SK-N-SH treated with all-trans-retinoic acid at 6 μM for 48 hours (cell line): ENCODE measurements at regions not wholly inside any gene's neighbourhood (a gene's known extent, or its start where the extent isn't known, plus 50 kb on each side); places are given as distances from the start of the nearest gene placed in this dataset.

Experiments
- ATAC-seq: fragments of 200-7000 bp; cut with Tn5 transposase; 3 replicates; pipeline ENCODE4 v1.9.1; 2020; ENCODE audit warnings: mild to moderate bottlenecking, moderate library complexity
- ARNTL ChIP-seq: fragments of 450-650 bp; formaldehyde crosslinking; IDR thresholded peaks from 2 replicates; pipeline ENCODE4 v1.5.0; 2020; ENCODE audit warnings: low read depth, mild to moderate bottlenecking, moderate library complexity, borderline replicate concordance
- BACH2 ChIP-seq: fragments of 250-450 bp; sonication (Bioruptor Pico); IDR thresholded peaks from 2 replicates; pipeline ENCODE4 v1.9.0; 2021; ENCODE audit warnings: mild to moderate bottlenecking, borderline replicate concordance
- CREB5 ChIP-seq: fragments of 250-450 bp; sonication (Bioruptor Pico); IDR thresholded peaks from 2 replicates; pipeline ENCODE4 v1.5.1; 2020; ENCODE audit warnings: low read depth, mild to moderate bottlenecking, moderate library complexity
- CSDC2 ChIP-seq: fragments of 250-450 bp; sonication (Bioruptor Pico); IDR thresholded peaks from 2 replicates; pipeline ENCODE4 v1.5.0; 2020; ENCODE audit warnings: mild to moderate bottlenecking, moderate library complexity
- CSRNP3 ChIP-seq: fragments of 250-450 bp; sonication (Bioruptor Pico); IDR thresholded peaks from 2 replicates; pipeline ENCODE4 v1.5.1; 2021; ENCODE audit warnings: mild to moderate bottlenecking, moderate library complexity
- ESRRG ChIP-seq: fragments of 250-450 bp; sonication (Bioruptor Pico); IDR thresholded peaks from 2 replicates; pipeline ENCODE4 v1.6.1; 2021; ENCODE audit warnings: mild to moderate bottlenecking
- GLIS3 ChIP-seq: fragments of 250-450 bp; sonication (Bioruptor Pico); IDR thresholded peaks from 2 replicates; pipeline ENCODE4 v1.5.0; 2020; ENCODE audit warnings: mild to moderate bottlenecking, moderate library complexity
- ISL1 ChIP-seq: fragments of 250-450 bp; sonication (Bioruptor Pico); IDR thresholded peaks from 2 replicates; pipeline ENCODE4 v2.1.2; 2022; ENCODE audit warnings: mild to moderate bottlenecking, moderate library complexity
- OSR1 ChIP-seq: fragments of 250-450 bp; sonication (Bioruptor Pico); IDR thresholded peaks from 2 replicates; pipeline ENCODE4 v1.8.0; 2022; ENCODE audit warnings: moderate library complexity, mild to moderate bottlenecking, inconsistent platforms
- PATZ1 ChIP-seq: fragments of 250-450 bp; sonication (Bioruptor Pico); IDR thresholded peaks from 2 replicates; pipeline ENCODE4 v1.8.0; 2020; ENCODE audit warnings: mild to moderate bottlenecking, moderate library complexity, borderline replicate concordance
- POU6F1 ChIP-seq: fragments of 250-450 bp; sonication (Bioruptor Pico); IDR thresholded peaks from 2 replicates; pipeline ENCODE4 v1.8.0; 2021; ENCODE audit warnings: low read depth, mild to moderate bottlenecking, moderate library complexity, borderline replicate concordance
- PPARA ChIP-seq: fragments of 250-450 bp; sonication (Bioruptor Pico); IDR thresholded peaks from 2 replicates; pipeline ENCODE4 v1.5.0; 2020; ENCODE audit warnings: mild to moderate bottlenecking, borderline replicate concordance
- RARB ChIP-seq: fragments of 250-450 bp; sonication (Bioruptor Pico); IDR thresholded peaks from 2 replicates; pipeline ENCODE4 v1.8.0; 2021; ENCODE audit warnings: mild to moderate bottlenecking, moderate library complexity
- TCF4 ChIP-seq: fragments of 250-450 bp; sonication (Bioruptor Pico); IDR thresholded peaks from 2 replicates; pipeline ENCODE4 v1.8.0; 2021; ENCODE audit warnings: mild to moderate bottlenecking, moderate library complexity, borderline replicate concordance
- TOX ChIP-seq: fragments of 250-450 bp; sonication (Bioruptor Pico); IDR thresholded peaks from 2 replicates; pipeline ENCODE4 v1.8.0; 2021; ENCODE audit warnings: mild to moderate bottlenecking, moderate library complexity, borderline replicate concordance
- TSHZ2 ChIP-seq: fragments of 250-450 bp; sonication (Bioruptor Pico); IDR thresholded peaks from 2 replicates; pipeline ENCODE4 v1.5.0; 2020; ENCODE audit warnings: mild to moderate bottlenecking, moderate library complexity
- ZC3H10 ChIP-seq: fragments of 250-450 bp; sonication (Bioruptor Pico); IDR thresholded peaks from 2 replicates; pipeline ENCODE4 v1.5.1; 2021; ENCODE audit warnings: mild to moderate bottlenecking, moderate library complexity
- ZFP3 ChIP-seq: fragments of 250-450 bp; sonication (Bioruptor Pico); IDR thresholded peaks from 2 replicates; pipeline ENCODE4 v1.5.0; 2020; ENCODE audit warnings: mild to moderate bottlenecking, moderate library complexity
- ZFP30 ChIP-seq: fragments of 450-650 bp; formaldehyde crosslinking; IDR thresholded peaks from 2 replicates; pipeline ENCODE4 v1.5.0; 2022; ENCODE audit warnings: mild to moderate bottlenecking, moderate library complexity
- ZNF565 ChIP-seq: fragments of 450-650 bp; formaldehyde crosslinking; conservative IDR thresholded peaks from 2 replicates; pipeline ENCODE4 v1.5.0; 2020; ENCODE audit warnings: low read depth, mild to moderate bottlenecking, moderate library complexity
- ZNF8 ChIP-seq: fragments of 450-650 bp; formaldehyde crosslinking; IDR thresholded peaks from 2 replicates; pipeline ENCODE4 v1.5.0; 2020; ENCODE audit warnings: mild to moderate bottlenecking, moderate library complexity

GRCh38 chr1:182304218-182304617 is 87.4 kb downstream of the GLUL start:
- no peak for ATAC-seq
- TF ChIP-seq OSR1 (CRISPR knock-in tag) (no peak), TOX (CRISPR knock-in tag) (no peak), ESRRG (CRISPR knock-in tag) (no peak), CSDC2 (CRISPR knock-in tag) (no peak), GLIS3 (CRISPR knock-in tag) (no peak), ARNTL (CRISPR knock-in tag) (no peak), ISL1 (no peak), PATZ1 (CRISPR knock-in tag) (no peak), ZFP30 (no peak)

GRCh38 chr1:182303778-182304177 is 87.8 kb downstream of the GLUL start:
- no peak for TF ChIP-seq ZC3H10
- TF ChIP-seq PATZ1 (CRISPR knock-in tag): no peak
- TF ChIP-seq ESRRG (CRISPR knock-in tag): no peak
- TF ChIP-seq ZNF8 (CRISPR knock-in tag): no peak
- no peak for TF ChIP-seq TOX (CRISPR knock-in tag)
- no peak for TF ChIP-seq RARB (CRISPR knock-in tag)
- no peak for TF ChIP-seq CSRNP3
- TF ChIP-seq ZFP30: no peak
- TF ChIP-seq BACH2: no peak
- TF ChIP-seq TSHZ2 (CRISPR knock-in tag): no peak
- TF ChIP-seq TCF4 (CRISPR knock-in tag): no peak
- no peak for TF ChIP-seq POU6F1
- no peak for TF ChIP-seq OSR1 (CRISPR knock-in tag)
- no peak for TF ChIP-seq CREB5 (CRISPR knock-in tag)
- TF ChIP-seq PPARA (CRISPR knock-in tag): no peak
- TF ChIP-seq CSDC2 (CRISPR knock-in tag): no peak
- TF ChIP-seq ISL1: no peak
- no peak for TF ChIP-seq GLIS3 (CRISPR knock-in tag)
- no peak for TF ChIP-seq ZNF565 (CRISPR knock-in tag)
- no peak for TF ChIP-seq ZFP3 (CRISPR knock-in tag)
- no peak for ATAC-seq
